Karpas-422 (cell line): ENCODE measurements at regions not wholly inside any gene's neighbourhood (a gene's known extent, or its start where the extent isn't known, plus 50 kb on each side); places are given as distances from the start of the nearest gene placed in this dataset.

Experiments
- DNase-seq: peaks from one replicate; pipeline ENCODE4 v3.0.0-alpha.2; 2015
- H2AFZ ChIP-seq: fragments of 200-600 bp; sonication (generic); 2 replicates; pipeline ENCODE4 v1.6.1; 2014; ENCODE audit warnings: antibody characterized with exemption, low read length, mixed read lengths
- H3K27ac ChIP-seq: fragments of 200-600 bp; sonication (generic); 2 replicates; pipeline ENCODE4 v1.5.1; 2014; ENCODE audit warnings: mild to moderate bottlenecking, low read length, moderate library complexity
- H3K27me3 ChIP-seq: fragments of 200-600 bp; sonication (generic); 2 replicates; pipeline ENCODE4 v1.6.1; 2014; ENCODE audit warnings: low read length, mixed read lengths
- H3K36me3 ChIP-seq: fragments of 200-600 bp; sonication (generic); 2 replicates; pipeline ENCODE4 v1.6.1; 2014; ENCODE audit warnings: low read length, mixed read lengths; ENCODE audit not compliant: insufficient read depth
- H3K4me1 ChIP-seq: fragments of 200-600 bp; sonication (generic); 2 replicates; pipeline ENCODE4 v1.6.1; 2014; ENCODE audit warnings: mild to moderate bottlenecking, low read length, mixed read lengths
- H3K4me2 ChIP-seq: fragments of 200-600 bp; sonication (generic); 2 replicates; pipeline ENCODE4 v1.6.1; 2014; ENCODE audit warnings: low read length, low read depth, mild to moderate bottlenecking; ENCODE audit not compliant: poor library complexity, severe bottlenecking
- H3K4me3 ChIP-seq: fragments of 200-600 bp; sonication (generic); 2 replicates; pipeline ENCODE4 v1.5.1; 2014; ENCODE audit warnings: mild to moderate bottlenecking, antibody characterized with exemption, low read length, mixed read lengths
- H3K79me2 ChIP-seq: fragments of 200-600 bp; sonication (generic); 2 replicates; pipeline ENCODE4 v1.6.1; 2014; ENCODE audit warnings: mild to moderate bottlenecking, low read length, mixed read lengths
- H3K9ac ChIP-seq: fragments of 200-600 bp; sonication (generic); 2 replicates; pipeline ENCODE4 v1.6.0; 2014; ENCODE audit warnings: low read length
- H3K9me2 ChIP-seq: fragments of 200-600 bp; sonication (generic), shearing (Covaris generic); replicated peaks from 2 replicates; pipeline ENCODE4 v1.6.0; 2014; ENCODE audit warnings: mild to moderate bottlenecking, low read length, moderate library complexity; ENCODE audit not compliant: insufficient read depth
- H3K9me3 ChIP-seq: fragments of 300-700, 200-600 bp; sonication (generic); 2 replicates; pipeline ENCODE4 v1.6.1; 2014; ENCODE audit warnings: low read length, mixed read lengths
- H4K20me1 ChIP-seq: fragments of 200-600 bp; sonication (generic); 2 replicates; pipeline ENCODE4 v1.6.1; 2014; ENCODE audit warnings: mild to moderate bottlenecking, antibody characterized with exemption, low read length, low read depth; ENCODE audit not compliant: insufficient read depth

DNA sequence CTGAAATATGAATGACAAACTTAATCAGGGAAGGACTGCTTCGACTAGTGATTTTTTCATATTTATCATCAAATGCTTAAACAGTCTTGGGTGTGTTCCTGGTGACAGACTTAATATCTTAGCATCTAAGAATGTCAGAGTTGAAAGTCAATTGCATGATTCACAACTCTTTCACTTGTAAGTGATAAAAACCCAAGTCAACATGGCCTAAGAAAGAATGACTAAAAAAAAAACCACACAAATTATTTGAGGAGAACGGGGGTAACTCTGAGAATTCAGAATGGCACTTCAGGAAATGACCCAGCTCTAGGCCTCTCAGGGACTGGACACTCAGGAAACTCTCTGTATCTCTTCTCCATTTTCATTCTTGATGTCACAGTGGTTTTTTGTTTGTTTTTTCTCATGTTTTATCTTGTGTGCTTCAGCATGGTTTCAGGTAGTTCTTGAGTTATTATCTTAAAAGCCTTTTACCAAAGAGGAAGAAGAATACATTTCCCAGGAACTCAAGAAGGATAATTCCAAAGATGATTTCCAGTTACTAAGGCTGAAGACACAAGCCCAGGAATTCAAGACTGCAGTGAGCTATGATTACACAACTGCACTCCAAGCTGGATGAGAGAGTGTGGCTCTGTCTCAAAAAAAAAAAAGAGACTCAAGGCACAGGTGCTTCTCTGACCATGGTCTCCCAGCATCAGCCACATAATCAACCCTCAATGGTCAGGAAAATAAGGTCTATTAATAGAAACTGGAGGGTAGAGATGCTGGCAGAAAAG lies 1697.8 kb upstream of the IGFBP7 start:
- Histone ChIP-seq H3K4me2 (no peak overlapping the region), H3K4me3 (no peak overlapping the region), H3K27me3 (no peaks in the 10 kb centered on the region), H3K36me3 (no peaks in the 10 kb centered on the region), H3K4me1 (no peaks in the 10 kb centered on the region), H3K79me2 (no peaks in the 10 kb centered on the region), H3K9me2 (no peaks in the 10 kb centered on the region), H3K27ac (no peak overlapping the region), H3K9me3 (peaks cover 23% of the 10 kb centered on the region), H2AFZ (no peak overlapping the region), H4K20me1 (no peaks in the 10 kb centered on the region), H3K9ac (no peak overlapping the region)
- DNase-seq = no peak

- no peaks in the 10 kb centered on the region for H3K4me1 ChIP-seq
- H3K9me2 ChIP-seq = no peaks in the 10 kb centered on the region
- no peak for DNase-seq
- H3K9ac ChIP-seq = no peak overlapping the region
- no peak overlapping the region for H3K4me2 ChIP-seq
- H3K79me2 ChIP-seq = no peaks in the 10 kb centered on the region
- H3K9me3 ChIP-seq = peaks cover 13% of the 10 kb centered on the region
- H3K27me3 ChIP-seq = no peaks in the 10 kb centered on the region
- no peak overlapping the region for H2AFZ ChIP-seq
- no peak overlapping the region for H3K4me3 ChIP-seq
- no peak overlapping the region for H3K27ac ChIP-seq
- no peaks in the 10 kb centered on the region for H4K20me1 ChIP-seq
- H3K36me3 ChIP-seq = no peaks in the 10 kb centered on the region
These were observed 1666.4 kb upstream of the IGFBP7 start for GRCh38 chr4:58776627-58777026.

GRCh38 chr4:58767598-58767997 lies 1657.4 kb upstream of the IGFBP7 start:
- Histone ChIP-seq H4K20me1 (no peaks in the 10 kb centered on the region), H2AFZ (no peak overlapping the region), H3K79me2 (no peaks in the 10 kb centered on the region), H3K27ac (no peak overlapping the region), H3K36me3 (no peaks in the 10 kb centered on the region), H3K4me1 (no peaks in the 10 kb centered on the region), H3K4me3 (no peak overlapping the region), H3K27me3 (no peaks in the 10 kb centered on the region), H3K9me2 (no peaks in the 10 kb centered on the region), H3K9ac (no peak overlapping the region), H3K9me3 (peaks cover 37% of the 10 kb centered on the region), H3K4me2 (no peak overlapping the region)
- DNase-seq = no peak

GRCh38 chr4:58766763-58767162 lies 1656.6 kb upstream of the IGFBP7 start:
- H3K36me3 ChIP-seq = no peaks in the 10 kb centered on the region
- no peak overlapping the region for H3K9ac ChIP-seq
- no peak overlapping the region for H3K4me2 ChIP-seq
- peaks cover 33% of the 10 kb centered on the region for H3K9me3 ChIP-seq
- no peaks in the 10 kb centered on the region for H3K79me2 ChIP-seq
- no peak overlapping the region for H3K4me3 ChIP-seq
- H3K27me3 ChIP-seq = no peaks in the 10 kb centered on the region
- H3K4me1 ChIP-seq = no peaks in the 10 kb centered on the region
- DNase-seq = no peak
- no peaks in the 10 kb centered on the region for H4K20me1 ChIP-seq
- no peak overlapping the region for H3K27ac ChIP-seq
- H3K9me2 ChIP-seq = no peaks in the 10 kb centered on the region
- H2AFZ ChIP-seq = no peak overlapping the region

DNA sequence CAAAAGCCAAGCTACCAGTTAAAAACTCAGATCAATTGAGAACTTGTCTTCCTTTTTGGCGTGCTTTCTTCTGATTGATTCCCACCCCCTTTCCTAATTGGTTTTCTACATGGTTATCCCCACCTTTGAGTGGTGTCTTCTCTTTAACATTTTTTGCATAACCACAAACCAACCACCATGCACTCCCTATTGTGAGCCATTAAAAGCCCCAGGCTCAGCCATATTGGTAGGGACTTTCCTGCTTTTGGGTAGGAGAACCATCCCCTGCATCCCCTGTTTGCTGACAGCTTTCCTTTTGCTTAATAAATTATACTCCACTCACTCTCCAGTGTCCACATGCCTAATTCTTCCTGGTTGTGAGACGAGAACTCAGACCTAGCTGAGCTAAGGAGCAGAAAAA lies 1651.4 kb upstream of the IGFBP7 start:
- Histone ChIP-seq H3K36me3 (no peaks in the 10 kb centered on the region), H3K9ac (no peak overlapping the region), H3K9me2 (no peaks in the 10 kb centered on the region), H3K9me3 (peaks cover 33% of the 10 kb centered on the region), H3K4me2 (no peak overlapping the region), H3K4me1 (no peaks in the 10 kb centered on the region), H3K4me3 (no peak overlapping the region), H2AFZ (no peak overlapping the region), H3K79me2 (no peaks in the 10 kb centered on the region), H3K27ac (no peak overlapping the region), H3K27me3 (no peaks in the 10 kb centered on the region), H4K20me1 (no peaks in the 10 kb centered on the region)
- no peak for DNase-seq

GRCh38 chr4:58760737-58761136 lies 1650.6 kb upstream of the IGFBP7 start:
- H3K9me2 ChIP-seq = no peaks in the 10 kb centered on the region
- no peak for DNase-seq
- no peak overlapping the region for H3K9ac ChIP-seq
- H2AFZ ChIP-seq = no peak overlapping the region
- H3K27me3 ChIP-seq = no peaks in the 10 kb centered on the region
- no peaks in the 10 kb centered on the region for H3K4me1 ChIP-seq
- H3K36me3 ChIP-seq = no peaks in the 10 kb centered on the region
- peaks cover 32% of the 10 kb centered on the region for H3K9me3 ChIP-seq
- no peaks in the 10 kb centered on the region for H3K79me2 ChIP-seq
- no peak overlapping the region for H3K4me3 ChIP-seq
- H3K27ac ChIP-seq = no peak overlapping the region
- H4K20me1 ChIP-seq = no peaks in the 10 kb centered on the region
- no peak overlapping the region for H3K4me2 ChIP-seq

- peaks cover 30% of the 10 kb centered on the region for H3K9me3 ChIP-seq
- no peak overlapping the region for H3K4me3 ChIP-seq
- no peak overlapping the region for H3K27ac ChIP-seq
- H2AFZ ChIP-seq = no peak overlapping the region
- no peak for DNase-seq
- H3K4me2 ChIP-seq = no peak overlapping the region
- no peaks in the 10 kb centered on the region for H3K27me3 ChIP-seq
- no peaks in the 10 kb centered on the region for H3K9me2 ChIP-seq
- H3K36me3 ChIP-seq = no peaks in the 10 kb centered on the region
- H3K79me2 ChIP-seq = no peaks in the 10 kb centered on the region
- H4K20me1 ChIP-seq = no peaks in the 10 kb centered on the region
- no peaks in the 10 kb centered on the region for H3K4me1 ChIP-seq
- H3K9ac ChIP-seq = no peak overlapping the region
These were observed 1649.9 kb upstream of the IGFBP7 start for GRCh38 chr4:58760100-58760499.

GRCh38 chr4:58749206-58749605 lies 1639.0 kb upstream of the IGFBP7 start:
- H3K4me2 ChIP-seq = no peak overlapping the region
- H3K9me3 ChIP-seq = peaks cover 11% of the 10 kb centered on the region; the same call in 1 of the 2 replicates
- H3K9ac ChIP-seq = no peak overlapping the region
- H3K4me3 ChIP-seq = no peak overlapping the region
- H3K27ac ChIP-seq = no peak overlapping the region
- no peaks in the 10 kb centered on the region for H3K27me3 ChIP-seq
- H2AFZ ChIP-seq = no peak overlapping the region
- no peaks in the 10 kb centered on the region for H4K20me1 ChIP-seq
- no peaks in the 10 kb centered on the region for H3K9me2 ChIP-seq
- no peaks in the 10 kb centered on the region for H3K4me1 ChIP-seq
- DNase-seq = no peak
- no peaks in the 10 kb centered on the region for H3K36me3 ChIP-seq
- H3K79me2 ChIP-seq = no peaks in the 10 kb centered on the region
